ENCODE measurements at regions not wholly inside any gene's neighbourhood (a gene's known extent, or its start where the extent isn't known, plus 50 kb on each side); places are given as distances from the start of the nearest gene placed in this dataset.

- TF ChIP-seq CTCF (IDR thresholded peaks at IDR 0.05; ENCODE audit: borderline replicate concordance, extremely low read depth, insufficient read depth): no peak
- Histone ChIP-seq H3K9ac (ENCODE audit: low read length in 3 of 3) (no peak overlapping the region), H3K36me3 (ENCODE audit: control insufficient read depth in 2 of 3, insufficient read depth in 3 of 3, low read length in 3 of 3) (no peaks in the 10 kb centered on the region), H3K4me3 (ENCODE audit: low read length in 3 of 3) (no peak overlapping the region), H3K27me3 (ENCODE audit: control insufficient read depth, insufficient read depth, low read length) (no peaks in the 10 kb centered on the region), H3K4me1 (ENCODE audit: control insufficient read depth in 2 of 3, insufficient read depth in 2 of 3, low read depth in 1 of 3, low read length in 3 of 3) (no peaks in the 10 kb centered on the region), H3K9me3 (ENCODE audit: control insufficient read depth in 2 of 3, insufficient read depth in 1 of 3, low read length in 3 of 3) (no peaks in the 10 kb centered on the region), H3K27ac (ENCODE audit: low read depth in 2 of 2, low read length in 2 of 2) (no peak overlapping the region)
- no peak for FAIRE-seq
- intact Hi-C loops (cut with DNase I): no loop called here
- no peak for DNase-seq
Observed at GRCh38 chr1:188062456-188062855, 1233.7 kb downstream of the PLA2G4A start.

GRCh38 chr1:188065917-188066316 lies 1237.2 kb downstream of the PLA2G4A start:
- Histone ChIP-seq H3K9ac (ENCODE audit: low read length in 3 of 3) (no peak overlapping the region), H3K36me3 (ENCODE audit: control insufficient read depth in 2 of 3, insufficient read depth in 3 of 3, low read length in 3 of 3) (no peaks in the 10 kb centered on the region), H3K27me3 (ENCODE audit: control insufficient read depth, insufficient read depth, low read length) (no peaks in the 10 kb centered on the region), H3K4me1 (ENCODE audit: control insufficient read depth in 2 of 3, insufficient read depth in 2 of 3, low read depth in 1 of 3, low read length in 3 of 3) (no peaks in the 10 kb centered on the region), H3K4me3 (ENCODE audit: low read length in 3 of 3) (no peak overlapping the region), H3K27ac (ENCODE audit: low read depth in 2 of 2, low read length in 2 of 2) (no peak overlapping the region), H3K9me3 (ENCODE audit: control insufficient read depth in 2 of 3, insufficient read depth in 1 of 3, low read length in 3 of 3) (peaks cover 0 to 4% (median 0%) of the 10 kb centered on the region in 3 donors)
- FAIRE-seq (no peak), DNase-seq (no peak)
- intact Hi-C loops (cut with DNase I): no loop called here
- no peak for TF ChIP-seq CTCF (IDR thresholded peaks at IDR 0.05; ENCODE audit: borderline replicate concordance, extremely low read depth, insufficient read depth)

GRCh38 chr1:188070848-188071247 lies 1242.1 kb downstream of the PLA2G4A start:
- FAIRE-seq (no peak), DNase-seq (no peak)
- no peak overlapping the region for H3K9ac ChIP-seq (ENCODE audit: low read length in 3 of 3)
- H3K4me1 ChIP-seq (ENCODE audit: control insufficient read depth in 2 of 3, insufficient read depth in 2 of 3, low read depth in 1 of 3, low read length in 3 of 3): no peaks in the 10 kb centered on the region
- no peaks in the 10 kb centered on the region for H3K36me3 ChIP-seq (ENCODE audit: control insufficient read depth in 2 of 3, insufficient read depth in 3 of 3, low read length in 3 of 3)
- no peak for TF ChIP-seq CTCF (IDR thresholded peaks at IDR 0.05; ENCODE audit: borderline replicate concordance, extremely low read depth, insufficient read depth)
- no peaks in the 10 kb centered on the region for H3K27me3 ChIP-seq (ENCODE audit: control insufficient read depth, insufficient read depth, low read length)
- no peak overlapping the region for H3K4me3 ChIP-seq (ENCODE audit: low read length in 3 of 3)
- H3K9me3 ChIP-seq (ENCODE audit: control insufficient read depth in 2 of 3, insufficient read depth in 1 of 3, low read length in 3 of 3): peaks cover 0 to 4% (median 0%) of the 10 kb centered on the region in 3 donors
- intact Hi-C loops (cut with DNase I): no loop called here
- H3K27ac ChIP-seq (ENCODE audit: low read depth in 2 of 2, low read length in 2 of 2): no peak overlapping the region

- TF ChIP-seq CTCF (IDR thresholded peaks at IDR 0.05; ENCODE audit: borderline replicate concordance, extremely low read depth, insufficient read depth): no peak
- no peak for FAIRE-seq
Observed at GRCh38 chr1:188089015-188089414, 1260.3 kb downstream of the PLA2G4A start.

More at GRCh38 chr1:188089015-188089414, 1260.3 kb downstream of the PLA2G4A start:
- Histone ChIP-seq H3K27ac (ENCODE audit: low read depth in 2 of 2, low read length in 2 of 2) (no peak overlapping the region), H3K4me3 (ENCODE audit: low read length in 3 of 3) (no peak overlapping the region), H3K4me1 (ENCODE audit: control insufficient read depth in 2 of 3, insufficient read depth in 2 of 3, low read depth in 1 of 3, low read length in 3 of 3) (no peaks in the 10 kb centered on the region), H3K36me3 (ENCODE audit: control insufficient read depth in 2 of 3, insufficient read depth in 3 of 3, low read length in 3 of 3) (no peaks in the 10 kb centered on the region), H3K9me3 (ENCODE audit: control insufficient read depth in 2 of 3, insufficient read depth in 1 of 3, low read length in 3 of 3) (peaks cover 0 to 4% (median 0%) of the 10 kb centered on the region in 3 donors), H3K27me3 (ENCODE audit: control insufficient read depth, insufficient read depth, low read length) (no peaks in the 10 kb centered on the region), H3K9ac (ENCODE audit: low read length in 3 of 3) (no peak overlapping the region)
- DNase-seq: no peak
- intact Hi-C loops (cut with DNase I): no loop called here
